PC-3 (cell line): ENCODE measurements at regions not wholly inside any gene's neighbourhood (a gene's known extent, or its start where the extent isn't known, plus 50 kb on each side); places are given as distances from the start of the nearest gene placed in this dataset.
"Not testable (repeated sequence)": the region's sequence is repeated elsewhere in the genome, so short reads cannot be mapped to it uniquely, and the experiment has no call there.

Source experiments
- ATAC-seq: fragments of 200-7000 bp; cut with Tn5 transposase; 2 replicates; pipeline ENCODE4 v1.9.1; 2020; ENCODE audit warnings: mild to moderate bottlenecking, moderate library complexity
- BruUV-seq: library from RNA; stranded (reverse); fragments of 400-500 nt; replicated peaks from 2 replicates; lab custom pipeline; 2021; lab: Mats Ljungman, UMichigan
- CTCF ChIA-PET: fragments of 300-600 bp; sonication (Branson Sonifier 250); formaldehyde crosslinking; loops from one replicate; lab custom pipeline; 2022; ENCODE audit warnings: antibody characterized with exemption; lab: Charles Lee
- POLR2A ChIA-PET: fragments of 300-600 bp; sonication (Branson Sonifier 250); formaldehyde crosslinking; loops from one replicate; lab custom pipeline; 2022; ENCODE audit warnings: antibody characterized with exemption; ENCODE audit not compliant: unreplicated experiment; lab: Charles Lee
- DNase-seq: peaks from one replicate; pipeline ENCODE4 v3.0.0-alpha.2; 2015
- H2AFZ ChIP-seq: fragments of 300-600 bp; sonication (generic); 2 replicates; pipeline ENCODE4 v1.6.0; 2016; ENCODE audit warnings: antibody characterized with exemption, low read length
- H3F3A ChIP-seq: fragments of 300-600 bp; sonication (generic); one replicate; pipeline ENCODE4 v1.6.0; 2017; ENCODE audit warnings: antibody characterized with exemption, low read length, control low read depth, mild to moderate bottlenecking; ENCODE audit not compliant: unreplicated experiment
- H3K27ac ChIP-seq: fragments of 300-600 bp; sonication (generic); 2 replicates; pipeline ENCODE4 v1.5.1; 2016; ENCODE audit warnings: mild to moderate bottlenecking, low read length
- H3K27me3 ChIP-seq: fragments of 300-600 bp; sonication (generic); 2 replicates; pipeline ENCODE4 v1.6.1; 2016; ENCODE audit warnings: low read length, mixed read lengths
- H3K36me3 ChIP-seq: fragments of 300-600 bp; sonication (generic); 2 replicates; pipeline ENCODE4 v1.6.1; 2016; ENCODE audit warnings: low read depth, mixed run types, low read length, mixed read lengths
- H3K4me1 ChIP-seq: fragments of 300-600 bp; sonication (generic); 2 replicates; pipeline ENCODE4 v1.5.1; 2016; ENCODE audit warnings: low read length; ENCODE audit not compliant: insufficient read depth
- H3K4me2 ChIP-seq: fragments of 300-600 bp; sonication (generic); 2 replicates; pipeline ENCODE4 v1.6.0; 2016; ENCODE audit warnings: low read length
- H3K4me3 ChIP-seq: fragments of 300-600 bp; sonication (generic); 2 replicates; pipeline ENCODE4 v1.5.1; 2016; ENCODE audit warnings: mild to moderate bottlenecking, low read length, mixed read lengths
- H3K79me2 ChIP-seq: fragments of 300-600 bp; sonication (generic); 2 replicates; pipeline ENCODE4 v1.6.1; 2017; ENCODE audit warnings: low read length, mixed read lengths
- H3K9ac ChIP-seq: fragments of 300-600 bp; sonication (generic); 2 replicates; pipeline ENCODE4 v1.6.0; 2016; ENCODE audit warnings: mild to moderate bottlenecking, low read length
- H3K9me2 ChIP-seq: fragments of 300-600 bp; sonication (generic); replicated peaks from 2 replicates; pipeline ENCODE4 v1.6.1; 2016; ENCODE audit warnings: mixed run types, low read length, mixed read lengths
- H3K9me3 ChIP-seq: fragments of 300-600 bp; sonication (generic); 2 replicates; pipeline ENCODE4 v1.6.1; 2016; ENCODE audit warnings: low read length, mixed read lengths
- H4K20me1 ChIP-seq: fragments of 300-600 bp; sonication (generic); 2 replicates; pipeline ENCODE4 v1.6.1; 2016; ENCODE audit warnings: low read length, mixed read lengths
- CTCF ChIP-seq: fragments of 300-600 bp; sonication (generic); conservative IDR thresholded peaks from 2 replicates; pipeline ENCODE4 v1.5.1; 2017; ENCODE audit warnings: antibody characterized with exemption, low read depth, mild to moderate bottlenecking, low read length
- EZH2 ChIP-seq: fragments of 300-600 bp; sonication (generic); IDR thresholded peaks from one replicate; pipeline ENCODE4 v1.6.1; 2017; ENCODE audit warnings: antibody characterized with exemption, mild to moderate bottlenecking, low read length; ENCODE audit not compliant: unreplicated experiment
- EZH2phosphoT487 ChIP-seq: fragments of 300-600 bp; sonication (generic); IDR thresholded peaks from 2 replicates; pipeline ENCODE4 v1.6.1; 2018; ENCODE audit warnings: mild to moderate bottlenecking, antibody characterized with exemption, low read length, borderline replicate concordance
- intact Hi-C: fragments of 100-400 bp; cut with micrococcal nuclease; formaldehyde crosslinking; loops from 2 replicates; pipeline ENCODE4 v1.9.0; 2023

DNA sequence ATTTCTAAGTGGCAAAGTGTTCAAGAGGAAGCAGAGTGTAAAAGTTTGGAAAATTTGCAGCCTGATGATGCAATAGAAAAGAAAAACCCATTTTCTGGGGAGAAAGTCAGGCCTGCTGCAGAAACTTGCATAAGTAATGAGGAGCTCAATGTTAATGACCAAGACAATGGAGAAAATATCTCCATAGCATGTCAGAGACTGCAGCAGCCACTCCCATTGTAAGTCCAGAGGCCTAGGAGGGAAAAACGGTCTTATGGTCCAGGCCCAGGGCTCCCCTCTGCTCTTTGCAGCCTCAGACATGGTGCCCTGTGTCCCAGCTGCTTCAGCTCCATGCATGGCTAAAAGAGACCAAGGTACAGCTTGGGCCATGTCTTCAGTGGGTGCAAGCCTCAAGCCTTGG, 96.6 kb upstream of the GMNC start:
- DNase-seq (no peak), ATAC-seq (no peak)
- no peaks in the 10 kb centered on the region for H3F3A ChIP-seq
- no peaks in the 10 kb centered on the region for H3K9me2 ChIP-seq
- H3K27ac ChIP-seq = no peak overlapping the region
- POLR2A ChIA-PET = no interaction called here
- no peak overlapping the region for H3K4me2 ChIP-seq
- H3K27me3 ChIP-seq = no peaks in the 10 kb centered on the region
- H3K4me3 ChIP-seq = no peak overlapping the region
- no peaks in the 10 kb centered on the region for H3K79me2 ChIP-seq
- H2AFZ ChIP-seq = no peak overlapping the region
- no peaks in the 10 kb centered on the region for H4K20me1 ChIP-seq
- intact Hi-C loops = no loop called here
- H3K4me1 ChIP-seq = no peaks in the 10 kb centered on the region
- TF ChIP-seq EZH2phosphoT487 = no peak
- TF ChIP-seq EZH2 = no peak
- H3K36me3 ChIP-seq = no peaks in the 10 kb centered on the region
- BruUV-seq = no TSS peak
- no peak overlapping the region for H3K9ac ChIP-seq
- H3K9me3 ChIP-seq = no peaks in the 10 kb centered on the region
- CTCF ChIA-PET = no interaction called here

- H4K20me1 ChIP-seq = no peaks in the 10 kb centered on the region
- ChIA-PET CTCF (no interaction called here), POLR2A (no interaction called here)
- H3K9me2 ChIP-seq = 0 out of 2 replicates have a peak, but pooled peaks cover 3% of the 10 kb centered on the region
- no peak overlapping the region for H3K9ac ChIP-seq
- DNase-seq (no peak), ATAC-seq (no peak)
- no peaks in the 10 kb centered on the region for H3K36me3 ChIP-seq
- H3F3A ChIP-seq = no peaks in the 10 kb centered on the region
- no peaks in the 10 kb centered on the region for H3K9me3 ChIP-seq
- no TSS peak for BruUV-seq
- H3K27me3 ChIP-seq = no peaks in the 10 kb centered on the region
- H3K4me3 ChIP-seq = no peak overlapping the region
- H3K27ac ChIP-seq = no peak overlapping the region
- no peaks in the 10 kb centered on the region for H3K4me1 ChIP-seq
- H3K4me2 ChIP-seq = no peak overlapping the region
- intact Hi-C loops = loop anchor here (2.0 kb wide), 1 partner anchor 27 kb away; no protein-coding TSS in a partner anchor
- TF ChIP-seq CTCF (no peak), EZH2phosphoT487 (no peak), EZH2 (no peak)
- H3K79me2 ChIP-seq = no peaks in the 10 kb centered on the region
- no peak overlapping the region for H2AFZ ChIP-seq
Observed at GRCh38 chr3:190941694-190942260, 79.3 kb upstream of the GMNC start.

DNA sequence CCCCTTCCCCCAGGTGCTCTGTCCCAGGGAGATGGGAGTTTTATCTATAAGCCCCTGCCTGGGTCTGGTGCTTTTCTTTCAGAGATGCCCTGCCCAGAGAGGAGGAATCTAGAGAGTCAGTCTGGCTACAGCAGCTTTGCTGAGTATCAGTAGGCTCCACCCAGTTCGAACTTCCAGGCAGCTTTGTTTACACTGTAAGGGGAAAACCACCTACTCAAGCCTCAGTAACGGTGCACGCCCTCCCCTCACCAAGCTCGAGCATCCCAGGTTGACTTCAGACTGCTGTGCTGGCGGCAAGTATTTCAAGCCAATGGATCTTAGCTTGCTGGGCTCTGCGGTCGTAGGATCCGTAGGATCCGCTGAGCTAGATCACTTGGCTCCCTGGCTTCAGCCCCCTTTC, 72.1 kb upstream of the GMNC start:
- BruUV-seq, H3K4me1 ChIP-seq, DNase-seq, H4K20me1 ChIP-seq, H3K9ac ChIP-seq, H3F3A ChIP-seq, H3K27ac ChIP-seq, H3K36me3 ChIP-seq, H3K4me2 ChIP-seq, H3K4me3 ChIP-seq, H3K27me3 ChIP-seq, CTCF ChIA-PET, H3K79me2 ChIP-seq, H3K9me3 ChIP-seq, H3K9me2 ChIP-seq, POLR2A ChIA-PET, H2AFZ ChIP-seq, intact Hi-C loops: not testable (repeated sequence)
- peak; percentile 48 for ATAC-seq

DNA sequence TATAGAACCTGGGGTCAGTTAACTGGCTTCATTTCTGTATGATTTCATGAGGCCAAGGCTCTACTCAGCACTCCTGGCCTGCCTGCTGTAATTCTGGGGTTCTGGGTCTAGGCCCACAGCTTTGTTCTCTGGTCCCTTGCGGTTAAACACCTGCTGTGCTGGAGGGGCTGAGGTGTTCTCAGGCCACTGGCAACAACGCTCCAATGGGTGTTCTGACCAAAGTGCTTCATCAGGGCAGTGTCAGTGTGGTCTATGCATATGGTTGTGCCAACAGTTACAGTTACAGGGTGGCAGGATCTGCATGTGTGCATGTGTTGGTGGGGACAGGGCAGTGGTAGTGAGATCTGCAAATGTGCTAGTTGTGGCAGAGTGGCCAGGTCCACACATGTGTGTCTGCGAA, 64.1 kb upstream of the GMNC start:
- Histone ChIP-seq H3K4me2 (no peak overlapping the region), H3K27me3 (0 out of 2 replicates have a peak, but pooled peaks cover 2% of the 10 kb centered on the region), H3K9me3 (no peaks in the 10 kb centered on the region), H3K9ac (no peak overlapping the region), H2AFZ (no peak overlapping the region), H3K36me3 (no peaks in the 10 kb centered on the region), H3K27ac (no peak overlapping the region), H3K4me3 (no peak overlapping the region), H4K20me1 (no peaks in the 10 kb centered on the region), H3K9me2 (no peaks in the 10 kb centered on the region), H3F3A (no peaks in the 10 kb centered on the region), H3K79me2 (no peaks in the 10 kb centered on the region), H3K4me1 (no peaks in the 10 kb centered on the region)
- ChIA-PET POLR2A (no interaction called here), CTCF (no interaction called here)
- TF ChIP-seq EZH2 (no peak), CTCF (no peak), EZH2phosphoT487 (no peak)
- no peak for DNase-seq
- intact Hi-C loops = no loop called here
- ATAC-seq = no peak
- no TSS peak for BruUV-seq
